ENCODE measurements at regions not wholly inside any gene's neighbourhood (a gene's known extent, or its start where the extent isn't known, plus 50 kb on each side); places are given as distances from the start of the nearest gene placed in this dataset.

DNA sequence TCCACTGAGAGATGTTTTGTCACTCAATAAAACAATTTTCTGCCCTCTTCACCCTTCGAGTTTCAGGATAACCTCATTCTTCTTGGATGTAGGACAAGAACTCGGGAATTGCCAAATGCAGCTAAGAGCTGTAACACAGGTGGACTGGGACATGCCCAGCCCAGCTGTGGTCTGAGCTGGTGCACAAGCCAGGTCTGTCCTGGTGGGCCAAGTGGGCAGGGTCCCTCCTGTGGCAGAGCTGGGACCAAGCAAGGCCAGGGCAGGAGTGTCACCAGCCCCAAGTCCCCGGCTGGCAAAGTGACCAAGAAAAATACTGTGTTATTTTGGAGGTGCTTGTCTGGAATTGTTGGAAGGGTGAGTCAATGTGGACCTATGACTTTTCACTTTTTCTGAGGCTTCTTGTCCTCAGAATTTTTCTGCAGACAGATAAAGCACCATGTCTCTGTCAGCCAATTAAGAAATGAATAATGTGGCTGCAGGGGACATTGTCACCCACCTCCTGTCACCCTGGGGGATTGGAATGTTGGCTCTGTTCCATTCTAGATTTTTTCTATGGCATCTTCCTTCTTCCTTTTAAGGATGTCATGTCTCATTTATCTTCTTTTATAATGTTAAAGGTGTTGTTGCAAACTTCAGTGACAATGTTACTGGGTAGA is 645.2 kb upstream of the EPHA6 start:
- DNase-seq, result no peak

DNA sequence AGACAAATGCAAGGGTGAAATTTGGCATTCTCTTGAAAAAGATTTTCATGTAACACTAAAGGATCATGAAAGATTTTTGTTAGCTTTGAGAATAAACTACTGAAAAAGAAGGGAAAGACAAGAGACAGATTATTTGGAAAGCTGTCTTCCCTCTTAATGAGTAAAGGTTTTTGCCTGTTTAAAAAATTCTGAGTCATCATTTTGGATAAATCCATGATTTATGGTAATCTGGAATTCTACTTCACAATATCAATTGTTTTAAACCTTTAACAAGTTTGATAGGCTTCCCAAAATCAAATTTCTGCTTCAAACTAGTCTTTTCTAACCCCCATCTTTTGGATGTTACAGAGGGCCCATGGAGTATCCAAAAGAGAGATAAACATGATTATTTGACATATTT is 641.5 kb upstream of the EPHA6 start:
- DNase-seq, result no peak

DNA sequence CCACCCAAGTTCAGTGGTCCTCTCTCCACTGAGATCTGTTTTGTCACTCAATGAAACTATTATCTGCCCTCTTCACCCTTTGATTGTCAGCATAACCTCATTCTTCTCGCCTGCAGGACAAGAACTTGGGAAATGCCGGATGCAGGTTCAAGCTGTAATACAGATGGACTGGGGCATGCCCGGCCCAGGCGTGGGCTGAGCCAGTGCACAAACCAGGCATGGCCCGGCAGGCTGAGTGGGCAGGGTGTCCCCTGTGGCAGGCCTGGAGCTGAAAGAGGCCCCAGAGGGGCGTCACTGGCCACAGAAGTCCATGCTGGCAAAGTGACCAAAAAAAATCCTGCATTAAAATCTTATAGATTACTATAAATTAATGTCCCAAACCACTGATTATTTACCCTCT is 638.9 kb upstream of the EPHA6 start:
- no peak for DNase-seq

- DNase-seq, result no peak
Observed at GRCh38 chr3:96182756-96183155, 631.6 kb upstream of the EPHA6 start.

- no peak for DNase-seq
Observed at GRCh38 chr3:96183871-96184270, 630.5 kb upstream of the EPHA6 start.

DNA sequence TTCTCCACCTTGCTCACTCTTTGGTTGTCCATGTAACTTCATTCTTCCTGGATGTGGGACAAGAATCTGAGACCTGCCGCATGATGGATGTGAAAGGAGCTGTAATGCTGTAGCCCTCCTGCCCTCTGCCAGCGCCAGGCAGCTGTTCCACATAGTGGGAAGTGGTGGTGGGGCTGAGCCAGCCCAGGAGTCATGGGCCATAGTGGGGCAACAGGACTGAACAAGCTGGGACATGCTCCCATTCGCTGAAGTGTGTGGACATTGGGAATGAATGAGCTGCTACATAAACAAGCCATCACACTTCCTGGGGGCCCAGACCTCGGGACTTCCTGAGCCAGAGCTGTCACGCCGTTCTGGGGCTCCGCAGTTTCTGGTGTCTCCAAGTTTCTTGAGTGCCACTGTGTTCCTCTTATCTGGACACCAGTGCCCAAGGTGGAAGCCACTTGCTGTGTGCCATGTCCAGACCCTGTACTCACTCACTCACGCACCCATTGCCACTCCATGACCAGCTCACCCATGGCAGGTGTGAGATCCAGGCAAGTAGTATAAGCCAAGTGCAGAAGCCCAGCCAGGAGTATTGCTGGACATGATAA is 624.3 kb upstream of the EPHA6 start:
- DNase-seq, result no peak

DNA sequence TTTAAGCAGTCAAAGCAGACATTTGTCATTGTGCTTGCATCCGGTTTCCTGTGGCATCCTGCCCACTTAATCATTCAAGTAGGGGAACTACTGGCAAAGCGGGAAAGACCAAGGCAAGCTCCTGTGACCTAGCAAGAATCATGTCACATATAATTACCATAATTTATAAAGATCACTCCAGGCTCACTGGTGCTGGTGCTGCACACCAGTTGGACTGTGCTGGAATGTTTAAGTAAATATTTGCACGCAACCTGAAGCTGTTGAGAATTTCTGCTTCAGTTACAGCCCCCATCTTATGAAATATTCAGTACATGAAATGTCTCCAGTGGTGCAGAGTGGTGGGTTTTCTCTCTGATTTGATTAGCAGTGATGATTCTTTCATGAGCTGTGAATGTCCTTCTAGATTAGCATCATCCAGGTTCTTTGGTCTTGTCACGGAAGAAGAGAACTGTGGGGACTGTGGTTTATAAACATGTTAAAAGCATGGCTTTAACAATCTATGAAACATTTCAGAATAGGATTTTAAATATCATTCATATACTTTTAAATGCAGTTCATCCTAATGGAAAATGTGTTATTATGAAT is 621.3 kb upstream of the EPHA6 start:
- DNase-seq, result peak; percentile 1

DNA sequence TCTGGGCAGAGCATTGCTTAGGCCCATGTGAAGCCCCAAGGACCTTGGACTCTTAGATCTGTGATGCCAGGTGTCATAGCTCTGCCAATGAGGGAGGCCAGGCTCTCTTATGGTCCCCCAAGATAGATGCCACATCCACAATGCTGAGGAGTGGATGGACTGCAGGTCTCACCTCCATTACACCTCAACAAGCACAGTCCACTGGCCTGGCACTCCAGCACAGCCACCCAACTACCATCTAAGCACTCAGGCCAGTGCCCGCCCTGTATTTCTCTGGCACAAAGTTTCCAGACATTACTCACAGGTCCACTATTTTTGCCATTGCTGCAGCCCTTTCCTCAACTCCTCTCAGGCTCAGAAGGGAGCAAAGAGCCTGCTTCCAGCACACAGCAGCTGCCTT is 613.5 kb upstream of the EPHA6 start:
- no peak for DNase-seq

DNA sequence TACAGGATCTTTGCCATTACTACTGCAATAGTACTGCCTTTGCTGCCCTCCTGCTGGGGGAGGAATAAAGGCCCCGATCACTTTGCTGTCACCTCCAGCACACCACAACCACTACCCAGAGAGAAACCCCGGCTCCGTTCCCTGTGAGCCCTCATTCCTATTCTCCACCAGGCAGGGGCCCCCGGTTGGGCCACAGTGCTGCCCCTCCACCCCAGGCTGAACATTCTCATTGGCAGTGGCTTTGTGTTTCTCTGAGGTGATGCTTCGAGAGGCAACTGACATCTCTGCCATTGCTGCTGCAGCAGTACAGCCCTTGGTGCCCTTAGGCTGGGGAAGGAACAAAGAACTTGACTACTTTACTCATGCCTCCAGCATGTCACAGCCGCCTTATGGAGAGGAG is 612.9 kb upstream of the EPHA6 start:
- DNase-seq, result no peak

- DNase-seq, result no peak
Observed at GRCh38 chr3:96202181-96202580, 612.2 kb upstream of the EPHA6 start.

- no peak for DNase-seq
Observed at GRCh38 chr3:96209699-96210098, 604.7 kb upstream of the EPHA6 start.

- DNase-seq, result no peak
Observed at GRCh38 chr3:96213393-96213792, 601.0 kb upstream of the EPHA6 start.

GRCh38 chr3:96214941-96215340 is 599.5 kb upstream of the EPHA6 start:
- no peak for DNase-seq

- no peak for DNase-seq
Observed at GRCh38 chr3:96225494-96225893, 588.9 kb upstream of the EPHA6 start.

GRCh38 chr3:96233679-96234078 is 580.7 kb upstream of the EPHA6 start:
- no peak for DNase-seq

GRCh38 chr3:96236522-96236921 is 577.9 kb upstream of the EPHA6 start:
- DNase-seq, result no peak

DNA sequence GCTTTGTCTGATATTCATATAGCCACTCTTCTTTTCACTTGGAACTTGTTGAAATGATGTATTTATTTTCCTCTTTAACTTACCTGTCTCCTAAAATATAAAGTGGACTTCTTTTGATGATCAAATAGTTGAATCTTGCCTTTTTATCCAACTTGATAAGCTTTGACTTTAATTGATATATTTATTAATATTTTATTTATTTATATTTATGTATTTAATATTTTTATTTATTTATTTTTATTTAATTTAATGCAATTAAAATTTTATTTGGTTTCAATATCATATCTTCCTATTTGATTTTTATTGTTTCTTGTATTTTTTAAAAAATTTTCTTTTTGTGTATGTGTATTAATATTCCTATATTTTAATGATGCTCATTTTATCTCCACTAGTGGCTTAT is 555.1 kb upstream of the EPHA6 start:
- DNase-seq, result no peak

DNA sequence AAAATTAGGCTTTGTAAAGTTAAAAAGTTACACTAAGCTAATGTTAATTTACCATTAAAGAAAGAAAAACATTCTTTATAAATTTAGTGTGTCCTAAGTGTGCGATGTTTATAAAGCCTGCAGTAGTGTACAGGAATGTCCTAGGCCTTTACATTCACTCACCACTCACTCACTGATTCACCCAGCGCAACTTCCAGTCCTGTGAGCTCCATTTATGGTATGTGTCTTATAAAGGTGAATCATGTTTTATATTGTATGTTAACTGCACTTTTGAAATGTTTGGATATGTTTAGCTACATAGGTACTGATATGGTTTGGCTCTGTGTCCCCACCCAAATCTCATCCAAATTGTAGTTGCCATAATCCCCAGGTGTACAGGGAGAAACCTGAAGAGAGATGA is 549.7 kb upstream of the EPHA6 start:
- DNase-seq, result no peak

GRCh38 chr3:96266395-96267190 is 547.8 kb upstream of the EPHA6 start:
- no peak for DNase-seq

GRCh38 chr3:96267577-96267976 is 546.8 kb upstream of the EPHA6 start:
- DNase-seq, result no peak

DNA sequence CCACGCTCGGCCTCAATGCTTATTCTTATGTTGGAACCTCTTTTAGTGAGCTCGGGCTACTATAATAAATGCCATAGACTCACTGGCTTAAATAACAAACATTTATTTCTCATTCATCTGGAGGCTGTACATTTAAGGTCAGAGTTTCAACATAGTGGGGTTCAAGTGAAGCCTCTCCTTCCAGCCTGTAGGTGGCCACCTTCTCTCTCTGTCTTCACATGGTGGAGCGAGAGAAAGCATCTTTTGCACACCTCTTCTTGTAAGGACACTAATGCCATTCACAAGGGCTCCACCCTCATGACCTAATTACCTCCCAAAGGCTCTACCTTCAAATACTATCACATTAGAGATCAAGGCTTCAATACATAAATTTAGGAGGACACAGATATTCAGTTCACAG is 520.3 kb upstream of the EPHA6 start:
- no peak for DNase-seq

- no peak for DNase-seq
Observed at GRCh38 chr3:96300743-96301142, 513.7 kb upstream of the EPHA6 start.

- no peak for DNase-seq
Observed at GRCh38 chr3:96319166-96319565, 495.2 kb upstream of the EPHA6 start.

GRCh38 chr3:96324087-96324486 is 490.3 kb upstream of the EPHA6 start:
- no peak for DNase-seq
